ENCODE measurements at regions not wholly inside any gene's neighbourhood (a gene's known extent, or its start where the extent isn't known, plus 50 kb on each side); places are given as distances from the start of the nearest gene placed in this dataset.

GRCh38 chr5:116355819-116356601 is 218.6 kb downstream of the SEMA6A start:
- no peaks in the 10 kb centered on the region for H3K27me3 Mint-ChIP-seq (ENCODE audit: low read depth)
- DNase-seq (no peak), ATAC-seq (no peak)
- peaks cover 43% of the 10 kb centered on the region for H3K36me3 Mint-ChIP-seq (ENCODE audit: insufficient read depth)
- H3K9me3 Mint-ChIP-seq, result peaks cover 11% of the 10 kb centered on the region
- no peak overlapping the region for H3K4me3 Mint-ChIP-seq
- H3K4me1 Mint-ChIP-seq (ENCODE audit: low read depth), result no peaks in the 10 kb centered on the region

DNA sequence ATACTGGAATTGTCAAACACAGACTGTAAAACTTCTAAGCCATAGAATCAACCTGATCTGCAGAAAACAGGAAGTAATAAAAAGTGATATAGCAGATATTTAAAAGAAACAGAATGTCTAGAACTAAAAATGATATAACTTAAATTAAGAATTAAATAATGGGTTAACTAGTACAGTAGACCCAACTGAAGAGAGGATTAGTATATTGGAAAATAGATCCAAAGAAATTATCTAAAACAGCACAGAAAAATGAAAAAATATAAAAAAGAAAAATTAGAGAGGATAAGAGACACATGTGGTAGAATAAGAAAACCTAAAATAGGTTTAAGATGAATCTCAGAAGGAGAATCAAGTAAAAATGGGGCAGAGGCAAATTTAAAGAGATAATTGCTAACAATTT is 219.9 kb downstream of the SEMA6A start:
- peaks cover 19% of the 10 kb centered on the region for H3K9me3 Mint-ChIP-seq
- H3K4me1 Mint-ChIP-seq (ENCODE audit: low read depth), result no peaks in the 10 kb centered on the region
- no peaks in the 10 kb centered on the region for H3K27me3 Mint-ChIP-seq (ENCODE audit: low read depth)
- DNase-seq (no peak), ATAC-seq (no peak)
- H3K4me3 Mint-ChIP-seq, result no peak overlapping the region
- peaks cover 45% of the 10 kb centered on the region for H3K36me3 Mint-ChIP-seq (ENCODE audit: insufficient read depth)

GRCh38 chr5:116347657-116348056 is 227.0 kb downstream of the SEMA6A start:
- Mint-ChIP-seq H3K36me3 (ENCODE audit: insufficient read depth) (peaks cover 62% of the 10 kb centered on the region), H3K9me3 (peaks cover 41% of the 10 kb centered on the region), H3K4me1 (ENCODE audit: low read depth) (no peaks in the 10 kb centered on the region), H3K27me3 (ENCODE audit: low read depth) (no peaks in the 10 kb centered on the region), H3K4me3 (no peak overlapping the region)
- DNase-seq (no peak), ATAC-seq (no peak)

DNA sequence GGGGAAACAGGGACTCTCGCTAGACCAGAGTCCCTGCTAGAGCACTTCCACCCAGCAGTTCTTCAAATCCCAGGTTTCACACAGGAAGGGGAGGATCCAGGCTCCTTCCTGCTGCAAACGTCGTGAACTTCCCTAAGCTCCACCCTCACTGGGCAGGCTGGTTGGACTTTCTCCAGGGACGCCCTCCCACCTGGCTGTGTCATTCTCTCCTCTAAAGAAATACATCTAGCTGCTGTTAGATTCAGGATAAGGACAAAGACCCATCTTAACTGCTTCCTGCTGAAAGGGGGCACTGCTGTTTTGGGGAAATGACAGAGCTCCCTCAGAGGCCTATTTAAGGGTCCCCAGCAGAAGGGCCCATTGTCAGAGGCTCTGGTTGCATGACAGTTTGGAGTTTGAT is 230.7 kb downstream of the SEMA6A start:
- DNase-seq, result no peak
- no peaks in the 10 kb centered on the region for H3K4me1 Mint-ChIP-seq (ENCODE audit: low read depth)
- no peak overlapping the region for H3K4me3 Mint-ChIP-seq
- peaks cover 40% of the 10 kb centered on the region for H3K36me3 Mint-ChIP-seq (ENCODE audit: insufficient read depth)
- no peak for ATAC-seq
- peaks cover 47% of the 10 kb centered on the region for H3K9me3 Mint-ChIP-seq
- H3K27me3 Mint-ChIP-seq (ENCODE audit: low read depth), result no peaks in the 10 kb centered on the region
